ENCODE measurements at regions not wholly inside any gene's neighbourhood (a gene's known extent, or its start where the extent isn't known, plus 50 kb on each side); places are given as distances from the start of the nearest gene placed in this dataset.

- TF ChIP-seq CTCF (IDR thresholded peaks at IDR 0.05; ENCODE audit: low read length, missing control alignments) = no peak
- H3K4me3 ChIP-seq (replicated peaks; ENCODE audit: low read depth, low read length) = no peak overlapping the region
- DNase-seq (ENCODE audit: low read depth) = peak; percentile 43
These were observed 96.7 kb upstream of the FER start for GRCh38 chr5:108650997-108651396.

- H3K4me3 ChIP-seq (replicated peaks; ENCODE audit: low read depth, low read length) = no peak overlapping the region
- no peak for TF ChIP-seq CTCF (IDR thresholded peaks at IDR 0.05; ENCODE audit: low read length, missing control alignments)
- no peak for DNase-seq (ENCODE audit: low read depth)
These were observed 98.1 kb upstream of the FER start for GRCh38 chr5:108649646-108650045.

GRCh38 chr5:108649106-108649505 lies 98.6 kb upstream of the FER start:
- no peak for DNase-seq (ENCODE audit: low read depth)
- TF ChIP-seq CTCF (IDR thresholded peaks at IDR 0.05; ENCODE audit: low read length, missing control alignments) = no peak
- H3K4me3 ChIP-seq (replicated peaks; ENCODE audit: low read depth, low read length) = no peak overlapping the region

- no peak overlapping the region for H3K4me3 ChIP-seq (replicated peaks; ENCODE audit: low read depth, low read length)
- peak; percentile 85 for DNase-seq (ENCODE audit: low read depth)
- TF ChIP-seq CTCF (IDR thresholded peaks at IDR 0.05; ENCODE audit: low read length, missing control alignments) = peak; percentile 99
These were observed 105.4 kb upstream of the FER start for GRCh38 chr5:108642170-108642906.

- DNase-seq (ENCODE audit: low read depth) = no peak
- TF ChIP-seq CTCF (IDR thresholded peaks at IDR 0.05; ENCODE audit: low read length, missing control alignments) = no peak
- H3K4me3 ChIP-seq (replicated peaks; ENCODE audit: low read depth, low read length) = no peak overlapping the region
These were observed 106.1 kb upstream of the FER start for GRCh38 chr5:108641596-108641995.

GRCh38 chr5:108639366-108639765 lies 108.3 kb upstream of the FER start:
- TF ChIP-seq CTCF (IDR thresholded peaks at IDR 0.05; ENCODE audit: low read length, missing control alignments) = no peak
- peak; percentile 19 for DNase-seq (ENCODE audit: low read depth)
- no peak overlapping the region for H3K4me3 ChIP-seq (replicated peaks; ENCODE audit: low read depth, low read length)

GRCh38 chr5:108638021-108638420 lies 109.7 kb upstream of the FER start:
- H3K4me3 ChIP-seq (replicated peaks; ENCODE audit: low read depth, low read length) = no peak overlapping the region
- TF ChIP-seq CTCF (IDR thresholded peaks at IDR 0.05; ENCODE audit: low read length, missing control alignments) = no peak
- no peak for DNase-seq (ENCODE audit: low read depth)
